ENCODE measurements at regions not wholly inside any gene's neighbourhood (a gene's known extent, or its start where the extent isn't known, plus 50 kb on each side); places are given as distances from the start of the nearest gene placed in this dataset.

DNA sequence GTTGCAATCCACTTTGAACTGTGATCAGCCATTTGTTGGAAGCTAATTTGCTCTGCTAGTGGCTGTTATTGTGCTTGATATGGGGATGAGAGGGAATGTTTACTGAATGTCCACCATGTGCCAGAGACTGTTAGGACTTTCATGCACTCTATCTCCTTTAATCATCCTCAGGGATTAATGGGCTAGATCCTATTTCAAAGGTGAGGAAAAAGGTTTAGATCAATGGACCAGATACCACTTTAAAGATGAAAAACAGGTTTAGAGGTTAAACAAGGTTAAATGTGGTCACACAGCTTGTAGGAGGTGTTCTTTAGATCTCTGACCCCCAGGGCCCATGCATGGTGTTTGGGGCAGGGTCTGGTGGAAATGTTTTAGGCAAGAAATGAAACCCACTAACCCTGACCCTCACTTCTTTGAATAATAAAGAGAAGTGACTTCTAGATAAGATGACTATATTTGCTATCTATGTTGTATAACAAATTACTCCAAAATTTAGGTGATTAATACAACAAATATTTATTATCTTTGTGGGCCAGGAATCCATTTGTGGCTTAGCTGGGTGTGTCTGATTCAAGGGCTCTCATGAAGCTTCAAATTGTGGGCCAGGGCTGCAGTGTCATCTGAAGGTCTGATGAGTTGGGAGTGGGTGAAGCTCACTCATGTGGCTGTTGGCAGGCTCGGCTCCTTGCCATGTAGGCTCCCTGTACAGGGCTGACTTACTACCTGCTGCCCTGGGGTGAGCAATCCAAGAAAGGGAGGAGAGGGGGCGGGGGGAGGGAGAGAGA, 127.8 kb upstream of the FOXA2 start:
- no peak overlapping the region for H3K4me3 ChIP-seq (ENCODE audit: low read depth in 1 of 3, low read length in 3 of 3)
- WGBS, result 71% methylated on average over 2 of the region's 2 CpGs
- DNase-seq (ENCODE audit: low spot score), result no peak
- H3K4me1 ChIP-seq (ENCODE audit: control insufficient read depth in 4 of 4, insufficient read depth in 4 of 4, low read length in 3 of 4), result no peaks in the 10 kb centered on the region
- H3K9ac ChIP-seq (ENCODE audit: low read depth in 1 of 2, low read length in 2 of 2), result no peak overlapping the region
- no peaks in the 10 kb centered on the region for H3K9me3 ChIP-seq (ENCODE audit: control insufficient read depth in 4 of 4, low read length in 3 of 4)
- no peaks in the 10 kb centered on the region for H3K36me3 ChIP-seq (ENCODE audit: control insufficient read depth in 4 of 4, insufficient read depth in 3 of 4, low read depth in 1 of 4, low read length in 3 of 4)
- peaks cover 0 to 9% (median 0%) of the 10 kb centered on the region in 4 donors for H3K27me3 ChIP-seq (ENCODE audit: control insufficient read depth in 4 of 4, insufficient read depth in 4 of 4, low read length in 3 of 4)
- H3K27ac ChIP-seq (ENCODE audit: low read depth in 1 of 2, low read length in 2 of 2), result no peak overlapping the region
- TF ChIP-seq YY1 (IDR thresholded peaks at IDR 0.05), result no peak
- TF ChIP-seq HNF4G (IDR thresholded peaks at IDR 0.05), result no peak
- no peak for TF ChIP-seq TAF1 (conservative IDR thresholded peaks at IDR 0.05)
- no peak for TF ChIP-seq RAD21 (IDR thresholded peaks at IDR 0.05)
- TF ChIP-seq, protein P1, sequence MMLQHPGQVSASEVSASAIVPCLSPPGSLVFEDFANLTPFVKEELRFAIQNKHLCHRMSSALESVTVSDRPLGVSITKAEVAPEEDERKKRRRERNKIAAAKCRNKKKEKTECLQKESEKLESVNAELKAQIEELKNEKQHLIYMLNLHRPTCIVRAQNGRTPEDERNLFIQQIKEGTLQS (IDR thresholded peaks at IDR 0.05), result no peak
- no peak for TF ChIP-seq FOXA2 (IDR thresholded peaks at IDR 0.05)
- no peak for TF ChIP-seq SP1 (IDR thresholded peaks at IDR 0.05)
- no peak for TF ChIP-seq FOXA1 (IDR thresholded peaks at IDR 0.05)

DNA sequence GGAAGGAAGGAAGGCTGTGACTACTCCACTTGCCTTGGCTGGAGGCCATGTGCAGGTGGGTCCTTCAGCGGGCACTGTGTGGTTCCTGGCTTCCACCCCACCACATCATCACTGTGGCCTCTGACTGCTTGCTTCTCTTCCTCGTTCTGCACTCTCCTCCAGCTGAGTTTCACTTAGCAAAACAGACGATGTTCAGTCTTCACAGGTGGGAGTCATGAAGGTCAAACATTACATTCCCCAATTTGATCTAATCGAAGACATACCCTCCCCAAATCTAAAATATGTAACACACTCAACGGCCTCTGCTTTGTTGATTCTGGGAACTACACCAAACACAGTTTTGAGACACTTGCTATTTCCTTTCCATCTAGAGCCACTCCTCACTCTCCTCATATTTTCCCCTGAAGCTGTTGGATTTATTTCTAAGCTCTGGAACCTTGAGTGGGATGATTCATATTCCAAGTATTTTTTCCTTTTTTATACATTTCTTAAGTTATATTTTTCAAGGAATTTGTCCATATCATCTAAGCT, 132.5 kb upstream of the FOXA2 start:
- TF ChIP-seq HNF4A (conservative IDR thresholded peaks at IDR 0.05), result no peak
- TF ChIP-seq, protein P2, sequence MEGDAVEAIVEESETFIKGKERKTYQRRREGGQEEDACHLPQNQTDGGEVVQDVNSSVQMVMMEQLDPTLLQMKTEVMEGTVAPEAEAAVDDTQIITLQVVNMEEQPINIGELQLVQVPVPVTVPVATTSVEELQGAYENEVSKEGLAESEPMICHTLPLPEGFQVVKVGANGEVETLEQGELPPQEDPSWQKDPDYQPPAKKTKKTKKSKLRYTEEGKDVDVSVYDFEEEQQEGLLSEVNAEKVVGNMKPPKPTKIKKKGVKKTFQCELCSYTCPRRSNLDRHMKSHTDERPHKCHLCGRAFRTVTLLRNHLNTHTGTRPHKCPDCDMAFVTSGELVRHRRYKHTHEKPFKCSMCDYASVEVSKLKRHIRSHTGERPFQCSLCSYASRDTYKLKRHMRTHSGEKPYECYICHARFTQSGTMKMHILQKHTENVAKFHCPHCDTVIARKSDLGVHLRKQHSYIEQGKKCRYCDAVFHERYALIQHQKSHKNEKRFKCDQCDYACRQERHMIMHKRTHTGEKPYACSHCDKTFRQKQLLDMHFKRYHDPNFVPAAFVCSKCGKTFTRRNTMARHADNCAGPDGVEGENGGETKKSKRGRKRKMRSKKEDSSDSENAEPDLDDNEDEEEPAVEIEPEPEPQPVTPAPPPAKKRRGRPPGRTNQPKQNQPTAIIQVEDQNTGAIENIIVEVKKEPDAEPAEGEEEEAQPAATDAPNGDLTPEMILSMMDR (IDR thresholded peaks at IDR 0.05; ENCODE audit: low read depth, low read length, missing input control), result no peak
- TF ChIP-seq TAF1 (conservative IDR thresholded peaks at IDR 0.05), result no peak
- H3K36me3 ChIP-seq (ENCODE audit: control insufficient read depth in 4 of 4, insufficient read depth in 3 of 4, low read depth in 1 of 4, low read length in 3 of 4), result no peaks in the 10 kb centered on the region
- WGBS, result 46% methylated on average over 5 of the region's 5 CpGs
- H3K9me3 ChIP-seq (ENCODE audit: control insufficient read depth in 4 of 4, low read length in 3 of 4), result no peaks in the 10 kb centered on the region
- no peaks in the 10 kb centered on the region for H3K4me1 ChIP-seq (ENCODE audit: control insufficient read depth in 4 of 4, insufficient read depth in 4 of 4, low read length in 3 of 4)
- no peak overlapping the region for H3K4me3 ChIP-seq (ENCODE audit: low read depth in 1 of 3, low read length in 3 of 3)
- no peak overlapping the region for H3K9ac ChIP-seq (ENCODE audit: low read depth in 1 of 2, low read length in 2 of 2)
- H3K27me3 ChIP-seq (ENCODE audit: control insufficient read depth in 4 of 4, insufficient read depth in 4 of 4, low read length in 3 of 4), result peaks cover 0 to 5% (median 0%) of the 10 kb centered on the region in 4 donors
- DNase-seq (ENCODE audit: low spot score), result no peak
- no peak overlapping the region for H3K27ac ChIP-seq (ENCODE audit: low read depth in 1 of 2, low read length in 2 of 2)

DNA sequence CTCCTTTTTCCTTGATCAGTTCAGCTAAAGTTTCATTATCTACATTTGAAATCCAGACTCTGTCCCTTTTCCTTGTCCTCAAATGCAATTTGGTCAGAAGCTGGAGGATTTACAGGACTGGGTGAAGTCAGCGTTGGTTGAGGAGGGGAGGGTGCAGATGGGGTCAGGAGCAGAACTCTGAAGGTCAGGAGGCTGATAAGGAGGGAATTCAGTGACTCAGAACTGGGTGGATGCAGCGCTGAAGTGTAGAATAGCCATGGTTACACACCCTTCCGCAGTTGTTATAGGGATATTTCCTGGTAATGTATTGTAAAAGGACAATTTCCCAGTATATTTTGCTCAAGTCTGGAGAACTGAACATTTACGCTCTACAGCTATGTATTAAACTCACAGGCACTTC, 133.1 kb upstream of the FOXA2 start:
- no peaks in the 10 kb centered on the region for H3K9me3 ChIP-seq (ENCODE audit: control insufficient read depth in 4 of 4, low read length in 3 of 4)
- WGBS, result 44% methylated on average over 4 of the region's 4 CpGs
- no peak overlapping the region for H3K4me3 ChIP-seq (ENCODE audit: low read depth in 1 of 3, low read length in 3 of 3)
- no peak overlapping the region for H3K9ac ChIP-seq (ENCODE audit: low read depth in 1 of 2, low read length in 2 of 2)
- TF ChIP-seq, protein P2 (IDR thresholded peaks at IDR 0.05; ENCODE audit: low read depth, low read length, missing input control), result no peak
- TF ChIP-seq NR2F2 (IDR thresholded peaks at IDR 0.05), result peak; percentile 61
- DNase-seq (ENCODE audit: low spot score), result no peak
- no peaks in the 10 kb centered on the region for H3K4me1 ChIP-seq (ENCODE audit: control insufficient read depth in 4 of 4, insufficient read depth in 4 of 4, low read length in 3 of 4)
- H3K27ac ChIP-seq (ENCODE audit: low read depth in 1 of 2, low read length in 2 of 2), result no peak overlapping the region
- peaks cover 0 to 5% (median 0%) of the 10 kb centered on the region in 4 donors for H3K27me3 ChIP-seq (ENCODE audit: control insufficient read depth in 4 of 4, insufficient read depth in 4 of 4, low read length in 3 of 4)
- no peaks in the 10 kb centered on the region for H3K36me3 ChIP-seq (ENCODE audit: control insufficient read depth in 4 of 4, insufficient read depth in 3 of 4, low read depth in 1 of 4, low read length in 3 of 4)
